ENCODE measurements at regions not wholly inside any gene's neighbourhood (a gene's known extent, or its start where the extent isn't known, plus 50 kb on each side); places are given as distances from the start of the nearest gene placed in this dataset.

DNA sequence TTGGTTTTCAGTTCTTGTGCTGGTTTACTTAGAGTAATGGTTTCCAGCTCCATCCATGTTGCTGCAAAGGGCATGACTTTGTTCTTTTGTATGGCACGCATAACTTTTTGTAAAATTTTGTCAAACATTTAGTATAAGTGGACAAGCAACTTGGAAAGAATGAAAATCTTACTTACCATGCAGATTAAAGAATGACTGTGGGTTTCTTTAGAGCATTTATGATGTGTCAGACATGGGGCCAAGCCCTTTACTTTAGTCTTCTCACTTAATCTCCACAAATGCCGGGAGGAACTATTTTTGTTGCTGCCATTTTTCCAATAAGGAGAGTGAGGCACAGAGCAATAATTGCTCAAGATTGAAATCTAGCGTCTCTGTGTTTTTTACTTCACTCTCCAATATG lies 652.5 kb upstream of the TBX3 start (continued):
- TF ChIP-seq, protein P1, sequence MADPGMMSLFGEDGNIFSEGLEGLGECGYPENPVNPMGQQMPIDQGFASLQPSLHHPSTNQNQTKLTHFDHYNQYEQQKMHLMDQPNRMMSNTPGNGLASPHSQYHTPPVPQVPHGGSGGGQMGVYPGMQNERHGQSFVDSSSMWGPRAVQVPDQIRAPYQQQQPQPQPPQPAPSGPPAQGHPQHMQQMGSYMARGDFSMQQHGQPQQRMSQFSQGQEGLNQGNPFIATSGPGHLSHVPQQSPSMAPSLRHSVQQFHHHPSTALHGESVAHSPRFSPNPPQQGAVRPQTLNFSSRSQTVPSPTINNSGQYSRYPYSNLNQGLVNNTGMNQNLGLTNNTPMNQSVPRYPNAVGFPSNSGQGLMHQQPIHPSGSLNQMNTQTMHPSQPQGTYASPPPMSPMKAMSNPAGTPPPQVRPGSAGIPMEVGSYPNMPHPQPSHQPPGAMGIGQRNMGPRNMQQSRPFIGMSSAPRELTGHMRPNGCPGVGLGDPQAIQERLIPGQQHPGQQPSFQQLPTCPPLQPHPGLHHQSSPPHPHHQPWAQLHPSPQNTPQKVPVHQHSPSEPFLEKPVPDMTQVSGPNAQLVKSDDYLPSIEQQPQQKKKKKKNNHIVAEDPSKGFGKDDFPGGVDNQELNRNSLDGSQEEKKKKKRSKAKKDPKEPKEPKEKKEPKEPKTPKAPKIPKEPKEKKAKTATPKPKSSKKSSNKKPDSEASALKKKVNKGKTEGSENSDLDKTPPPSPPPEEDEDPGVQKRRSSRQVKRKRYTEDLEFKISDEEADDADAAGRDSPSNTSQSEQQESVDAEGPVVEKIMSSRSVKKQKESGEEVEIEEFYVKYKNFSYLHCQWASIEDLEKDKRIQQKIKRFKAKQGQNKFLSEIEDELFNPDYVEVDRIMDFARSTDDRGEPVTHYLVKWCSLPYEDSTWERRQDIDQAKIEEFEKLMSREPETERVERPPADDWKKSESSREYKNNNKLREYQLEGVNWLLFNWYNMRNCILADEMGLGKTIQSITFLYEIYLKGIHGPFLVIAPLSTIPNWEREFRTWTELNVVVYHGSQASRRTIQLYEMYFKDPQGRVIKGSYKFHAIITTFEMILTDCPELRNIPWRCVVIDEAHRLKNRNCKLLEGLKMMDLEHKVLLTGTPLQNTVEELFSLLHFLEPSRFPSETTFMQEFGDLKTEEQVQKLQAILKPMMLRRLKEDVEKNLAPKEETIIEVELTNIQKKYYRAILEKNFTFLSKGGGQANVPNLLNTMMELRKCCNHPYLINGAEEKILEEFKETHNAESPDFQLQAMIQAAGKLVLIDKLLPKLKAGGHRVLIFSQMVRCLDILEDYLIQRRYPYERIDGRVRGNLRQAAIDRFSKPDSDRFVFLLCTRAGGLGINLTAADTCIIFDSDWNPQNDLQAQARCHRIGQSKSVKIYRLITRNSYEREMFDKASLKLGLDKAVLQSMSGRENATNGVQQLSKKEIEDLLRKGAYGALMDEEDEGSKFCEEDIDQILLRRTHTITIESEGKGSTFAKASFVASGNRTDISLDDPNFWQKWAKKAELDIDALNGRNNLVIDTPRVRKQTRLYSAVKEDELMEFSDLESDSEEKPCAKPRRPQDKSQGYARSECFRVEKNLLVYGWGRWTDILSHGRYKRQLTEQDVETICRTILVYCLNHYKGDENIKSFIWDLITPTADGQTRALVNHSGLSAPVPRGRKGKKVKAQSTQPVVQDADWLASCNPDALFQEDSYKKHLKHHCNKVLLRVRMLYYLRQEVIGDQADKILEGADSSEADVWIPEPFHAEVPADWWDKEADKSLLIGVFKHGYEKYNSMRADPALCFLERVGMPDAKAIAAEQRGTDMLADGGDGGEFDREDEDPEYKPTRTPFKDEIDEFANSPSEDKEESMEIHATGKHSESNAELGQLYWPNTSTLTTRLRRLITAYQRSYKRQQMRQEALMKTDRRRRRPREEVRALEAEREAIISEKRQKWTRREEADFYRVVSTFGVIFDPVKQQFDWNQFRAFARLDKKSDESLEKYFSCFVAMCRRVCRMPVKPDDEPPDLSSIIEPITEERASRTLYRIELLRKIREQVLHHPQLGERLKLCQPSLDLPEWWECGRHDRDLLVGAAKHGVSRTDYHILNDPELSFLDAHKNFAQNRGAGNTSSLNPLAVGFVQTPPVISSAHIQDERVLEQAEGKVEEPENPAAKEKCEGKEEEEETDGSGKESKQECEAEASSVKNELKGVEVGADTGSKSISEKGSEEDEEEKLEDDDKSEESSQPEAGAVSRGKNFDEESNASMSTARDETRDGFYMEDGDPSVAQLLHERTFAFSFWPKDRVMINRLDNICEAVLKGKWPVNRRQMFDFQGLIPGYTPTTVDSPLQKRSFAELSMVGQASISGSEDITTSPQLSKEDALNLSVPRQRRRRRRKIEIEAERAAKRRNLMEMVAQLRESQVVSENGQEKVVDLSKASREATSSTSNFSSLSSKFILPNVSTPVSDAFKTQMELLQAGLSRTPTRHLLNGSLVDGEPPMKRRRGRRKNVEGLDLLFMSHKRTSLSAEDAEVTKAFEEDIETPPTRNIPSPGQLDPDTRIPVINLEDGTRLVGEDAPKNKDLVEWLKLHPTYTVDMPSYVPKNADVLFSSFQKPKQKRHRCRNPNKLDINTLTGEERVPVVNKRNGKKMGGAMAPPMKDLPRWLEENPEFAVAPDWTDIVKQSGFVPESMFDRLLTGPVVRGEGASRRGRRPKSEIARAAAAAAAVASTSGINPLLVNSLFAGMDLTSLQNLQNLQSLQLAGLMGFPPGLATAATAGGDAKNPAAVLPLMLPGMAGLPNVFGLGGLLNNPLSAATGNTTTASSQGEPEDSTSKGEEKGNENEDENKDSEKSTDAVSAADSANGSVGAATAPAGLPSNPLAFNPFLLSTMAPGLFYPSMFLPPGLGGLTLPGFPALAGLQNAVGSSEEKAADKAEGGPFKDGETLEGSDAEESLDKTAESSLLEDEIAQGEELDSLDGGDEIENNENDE (IDR thresholded peaks at IDR 0.05; ENCODE audit: insufficient replicate concordance, low read length): no peak
- no peak for TF ChIP-seq TAF1 (IDR thresholded peaks at IDR 0.05; ENCODE audit: low read depth, low read length)
- TF ChIP-seq CREB1 (IDR thresholded peaks at IDR 0.05): no peak
- no peak for TF ChIP-seq POLR2A (IDR thresholded peaks at IDR 0.05; ENCODE audit: control extremely low read depth in 1 of 2, low read depth in 2 of 2, low read length in 2 of 2)
- TF ChIP-seq EP300 (IDR thresholded peaks at IDR 0.05; ENCODE audit: borderline replicate concordance in 1 of 2, low read depth in 2 of 2, low read length in 2 of 2): no peak
- TF ChIP-seq TBP (IDR thresholded peaks at IDR 0.05; ENCODE audit: low read depth, low read length): no peak
- no peak for TF ChIP-seq GTF2F1 (IDR thresholded peaks at IDR 0.05; ENCODE audit: borderline replicate concordance, low read depth, low read length)
- no peak for TF ChIP-seq SP2 (IDR thresholded peaks at IDR 0.05; ENCODE audit: low read length)
- no peak for TF ChIP-seq NANOG (IDR thresholded peaks at IDR 0.05; ENCODE audit: insufficient read depth, low read depth, low read length, poor library complexity, severe bottlenecking)

Data from H1 (cell line).